HG02973 (cell line): ENCODE measurements at regions not wholly inside any gene's neighbourhood (a gene's known extent, or its start where the extent isn't known, plus 50 kb on each side); places are given as distances from the start of the nearest gene placed in this dataset.
"Not testable (repeated sequence)": the region's sequence is repeated elsewhere in the genome, so short reads cannot be mapped to it uniquely, and the experiment has no call there.

ENCODE experiments used
- ATAC-seq: cut with Tn5 transposase; IDR thresholded peaks from one replicate; pipeline ENCODE4 v1.9.1; 2021; ENCODE audit warnings: moderate library complexity; ENCODE audit not compliant: unreplicated experiment

DNA sequence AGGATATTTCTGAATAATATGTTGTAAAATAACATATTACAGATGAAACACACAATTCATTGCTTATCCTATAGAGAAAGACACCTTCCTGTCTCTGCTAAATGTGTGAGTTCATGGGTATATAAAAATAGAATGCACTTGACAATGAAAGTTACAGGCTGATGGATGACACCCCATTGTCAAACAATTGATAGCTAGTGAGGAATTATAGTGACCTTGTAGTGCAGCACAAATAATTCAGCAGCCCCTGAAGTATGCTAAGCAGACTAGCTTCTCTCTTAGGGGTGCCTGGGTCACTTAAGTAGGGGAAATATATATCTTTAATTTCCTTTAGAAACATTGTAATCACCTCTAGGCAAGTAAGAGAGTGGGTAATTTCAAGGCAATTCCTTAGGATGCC lies 826.2 kb downstream of the CDH8 start:
- no peak for ATAC-seq

DNA sequence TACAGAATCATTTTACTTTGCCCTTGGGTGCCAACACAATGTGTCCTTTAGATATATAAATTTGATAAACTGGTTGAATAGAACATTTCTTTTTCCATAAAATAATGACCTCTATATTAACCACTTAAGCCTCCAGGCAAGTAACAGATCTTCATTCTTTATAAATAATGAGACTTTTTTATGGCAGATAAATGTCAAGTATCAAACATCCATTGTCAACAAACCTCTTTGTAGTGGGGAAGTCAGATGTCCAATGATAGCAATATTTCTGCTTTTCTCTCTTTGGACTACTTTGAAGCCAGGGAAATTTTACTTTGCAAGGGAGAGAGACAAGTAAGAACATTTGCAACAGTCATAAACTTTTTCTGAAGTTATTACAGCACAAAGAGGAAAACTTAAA lies 841.2 kb downstream of the CDH8 start:
- no peak for ATAC-seq

DNA sequence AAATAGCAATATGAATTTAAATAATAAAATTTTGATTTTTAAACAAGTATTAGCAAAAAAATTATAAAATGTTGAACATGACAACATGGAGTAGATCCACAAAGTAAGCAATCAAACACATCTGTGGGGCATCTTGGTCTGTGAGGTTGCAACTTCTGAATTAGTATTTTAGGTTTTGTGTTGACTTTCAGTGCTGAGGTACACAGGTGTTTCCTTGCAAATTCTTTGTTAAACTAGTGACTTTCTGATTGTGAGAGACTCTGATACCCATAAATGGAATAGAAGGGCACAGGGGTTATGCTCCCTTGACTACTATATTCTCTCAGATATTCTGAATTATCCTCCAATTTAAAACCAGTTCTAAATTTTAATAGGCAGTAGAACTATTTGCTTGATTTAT lies 841.7 kb downstream of the CDH8 start:
- ATAC-seq = no peak

DNA sequence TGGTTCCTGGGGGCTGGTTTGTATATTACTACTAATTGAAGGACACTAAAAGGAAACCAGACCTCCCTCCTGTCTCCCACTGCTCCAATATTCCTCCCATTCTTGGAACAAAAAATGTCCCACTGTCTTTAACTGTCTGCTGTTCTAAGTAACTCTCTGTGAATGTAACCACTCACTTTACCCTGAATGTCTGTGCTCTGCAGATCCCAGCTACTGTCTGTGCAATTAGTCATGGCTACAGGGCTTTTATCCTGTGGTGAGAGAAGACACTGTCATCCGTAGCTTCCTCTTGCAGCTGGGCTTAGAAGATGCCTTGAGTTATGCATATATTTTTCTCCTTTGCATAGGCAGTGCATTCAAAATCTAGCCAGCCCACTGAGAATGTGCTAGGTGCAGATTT lies 853.8 kb downstream of the CDH8 start:
- no peak for ATAC-seq

DNA sequence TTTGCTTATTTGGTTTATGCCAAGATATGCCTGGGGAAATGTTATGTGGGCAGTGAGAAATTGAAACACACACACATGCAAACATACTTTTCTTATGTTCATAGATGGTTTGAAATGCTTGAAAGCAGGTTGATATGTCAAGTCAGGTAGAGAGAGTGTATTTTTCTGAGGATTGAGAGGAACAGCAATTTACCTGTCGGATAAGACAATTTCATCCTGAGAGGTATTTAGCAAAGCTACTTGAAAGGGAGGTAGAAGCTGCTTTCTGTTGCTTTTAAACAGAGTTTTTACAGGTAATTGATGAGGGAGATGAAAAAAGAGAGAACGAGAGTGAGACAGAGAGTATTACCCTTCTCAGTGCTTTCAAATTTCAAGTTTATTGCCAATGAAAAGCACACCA lies 854.3 kb downstream of the CDH8 start:
- no peak for ATAC-seq

DNA sequence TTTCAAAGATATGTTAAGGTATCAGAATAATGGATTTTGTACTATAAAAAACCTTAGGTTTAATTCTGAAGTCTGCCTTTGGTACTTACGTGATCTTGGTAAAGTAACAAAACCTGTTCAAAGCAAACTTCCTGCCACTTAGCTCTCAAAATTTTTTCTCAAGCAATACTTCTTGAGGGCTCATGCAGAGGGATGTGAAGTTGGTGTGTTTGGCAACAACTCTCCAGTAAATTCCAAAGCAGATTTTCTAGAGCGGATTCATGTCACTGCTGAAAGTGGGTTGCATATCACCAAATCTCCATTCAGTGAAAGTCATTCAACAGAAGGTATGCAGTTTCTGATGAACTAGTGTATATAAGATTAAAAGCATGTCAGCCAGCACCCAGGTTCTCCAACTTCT lies 856.7 kb downstream of the CDH8 start:
- no peak for ATAC-seq

DNA sequence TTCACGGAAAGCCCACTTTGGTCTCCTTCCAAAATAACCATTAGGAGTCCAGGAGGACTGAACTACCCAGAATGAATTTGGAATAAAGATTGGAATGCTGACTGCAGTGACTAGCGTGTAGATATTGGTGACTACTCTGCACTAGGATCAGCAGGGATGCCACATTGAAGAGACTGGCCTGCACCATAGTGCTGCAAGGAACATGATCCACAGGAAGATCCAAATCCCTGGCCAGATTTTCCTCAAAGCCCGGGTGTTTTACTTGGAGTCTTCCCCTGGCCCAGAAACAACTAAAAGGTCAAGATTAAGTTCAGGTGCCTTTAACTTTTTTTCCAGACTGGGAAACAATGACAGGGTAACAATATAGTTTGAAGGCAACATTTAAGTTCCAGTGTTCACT lies 870.4 kb downstream of the CDH8 start:
- no peak for ATAC-seq

DNA sequence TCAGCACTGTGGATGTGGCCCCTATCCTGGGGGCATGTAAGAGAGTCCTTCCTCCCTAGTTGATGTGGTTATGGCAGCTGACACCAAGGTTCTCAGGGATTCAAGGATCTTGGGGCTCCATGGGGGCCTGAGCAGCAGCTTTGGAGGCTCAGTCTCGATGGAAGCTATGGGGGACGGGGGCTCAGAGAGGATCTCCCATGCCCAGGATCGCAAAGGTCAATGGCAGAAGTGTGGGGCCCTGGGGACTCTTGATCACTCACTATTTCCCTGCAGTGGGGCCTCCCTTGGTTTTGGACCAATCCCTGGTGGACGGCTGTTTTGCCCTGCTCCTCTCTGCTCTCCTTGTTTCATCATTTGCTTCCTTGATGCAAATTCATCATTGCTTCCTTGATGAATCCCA lies 885.9 kb downstream of the CDH8 start:
- no peak for ATAC-seq

DNA sequence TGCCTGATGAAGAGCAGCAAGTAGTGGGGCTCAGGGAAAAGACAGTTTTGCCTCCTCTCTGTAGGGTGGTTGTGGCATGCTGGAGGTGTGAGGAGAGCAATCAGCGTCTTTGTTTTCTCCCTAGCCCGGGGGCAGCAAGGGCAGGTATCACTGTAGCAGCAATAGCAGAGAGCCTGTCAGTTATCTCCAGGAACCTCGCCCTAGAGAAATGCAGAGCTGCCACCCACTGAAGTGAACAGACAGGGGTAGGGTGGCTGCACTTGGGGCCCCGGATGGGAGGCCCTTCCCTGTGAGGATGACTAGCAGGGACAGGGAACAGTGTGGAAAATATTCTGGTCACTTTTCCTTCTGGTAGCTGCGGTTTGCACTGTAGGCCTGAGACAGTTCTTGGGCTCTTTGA lies 886.5 kb downstream of the CDH8 start:
- no peak for ATAC-seq

DNA sequence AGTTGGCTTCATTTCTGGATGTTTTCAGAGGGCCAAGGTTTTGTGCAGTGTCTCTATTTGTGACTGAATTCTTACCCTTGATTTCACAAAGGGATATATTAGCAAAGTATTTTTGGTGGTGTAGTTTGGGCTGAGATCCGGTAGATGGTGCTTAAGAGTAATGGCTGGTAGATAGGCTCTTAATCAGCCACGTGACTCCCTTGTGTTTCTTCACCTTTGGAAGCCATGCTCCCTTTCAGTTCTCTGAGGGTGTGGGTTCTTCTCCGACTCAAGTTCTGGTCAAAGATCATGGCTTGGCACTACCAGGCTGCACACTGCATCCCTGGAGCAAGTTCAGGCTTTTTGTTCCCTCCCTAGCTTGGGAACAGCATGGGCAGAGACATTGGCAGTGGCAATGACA lies 887.3 kb downstream of the CDH8 start:
- ATAC-seq = no peak

DNA sequence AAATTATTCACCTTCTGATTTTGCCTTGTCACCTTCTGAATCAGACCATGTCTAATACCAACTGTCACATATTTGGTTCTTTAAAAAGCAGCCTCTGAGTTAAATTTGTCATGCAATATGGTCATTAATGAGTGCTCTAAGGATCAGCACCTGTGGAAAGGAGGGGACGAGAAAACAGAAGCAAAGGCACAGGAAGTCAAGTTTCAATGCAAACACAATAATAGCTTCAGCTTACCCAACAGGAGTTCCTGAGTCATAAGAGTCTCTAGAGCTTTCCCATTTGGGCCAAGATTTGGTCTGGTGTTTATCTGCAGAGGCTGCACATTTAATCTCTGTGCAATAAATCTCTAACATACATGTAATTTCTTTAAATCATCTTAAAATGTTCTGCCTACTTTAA lies 889.8 kb downstream of the CDH8 start:
- ATAC-seq = no peak

DNA sequence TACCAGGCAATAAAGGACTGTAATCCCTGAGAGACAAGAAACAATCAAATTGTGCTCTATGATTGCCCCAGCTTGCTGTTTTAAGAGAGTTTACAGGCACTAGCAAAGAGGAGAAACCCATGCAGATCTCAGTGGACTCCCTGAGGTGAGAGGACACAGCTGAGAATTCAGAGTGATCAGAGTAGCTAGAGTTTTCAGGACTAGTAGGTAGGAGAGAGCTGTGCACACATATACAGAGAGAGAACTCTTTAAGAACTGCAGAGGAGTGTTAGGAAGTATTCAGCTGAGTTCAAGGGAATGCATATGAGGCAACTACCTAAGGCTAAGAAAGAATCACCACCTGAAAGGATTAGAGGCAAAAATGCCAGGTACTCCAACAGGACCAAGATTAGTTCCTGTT lies 904.8 kb downstream of the CDH8 start:
- no peak for ATAC-seq

DNA sequence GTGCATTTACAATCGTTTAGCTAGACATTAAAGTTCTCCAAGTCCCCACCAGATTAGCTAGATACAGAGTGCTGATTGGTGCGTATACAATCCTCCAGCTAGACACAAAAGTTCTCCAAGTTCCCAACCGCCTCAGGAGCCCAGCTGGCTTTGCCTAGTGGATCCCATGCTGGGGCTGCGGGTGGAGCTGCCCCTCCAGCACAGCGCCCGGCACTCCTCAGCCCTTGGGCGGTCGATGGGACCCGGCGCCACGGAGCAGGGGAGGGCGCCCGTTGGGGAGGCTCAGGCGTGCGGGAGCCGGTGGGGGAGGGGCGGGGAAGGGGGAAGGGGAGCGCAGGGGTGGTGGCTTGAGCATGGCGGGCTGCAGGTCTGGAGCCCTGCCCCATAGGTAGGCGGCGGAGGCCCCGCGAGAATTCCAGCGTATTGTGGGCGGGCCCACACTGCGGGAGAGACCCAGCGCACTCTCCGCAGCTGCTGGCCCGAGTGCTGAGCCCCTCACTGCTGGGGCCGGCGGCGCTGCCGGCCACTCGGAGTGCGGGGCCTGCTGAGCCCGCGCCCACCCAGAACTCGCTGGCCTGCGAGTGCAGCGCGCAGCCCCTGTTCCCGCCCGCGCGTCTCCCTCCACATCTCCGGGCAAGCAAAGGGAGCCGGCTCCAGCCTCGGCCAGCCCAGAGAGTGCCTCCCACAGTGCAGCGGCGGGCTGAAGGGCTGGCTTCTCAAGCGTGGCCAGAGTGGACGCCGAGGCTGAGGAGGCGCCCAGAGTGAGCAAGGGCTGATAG lies 907.5 kb downstream of the CDH8 start:
- no peak for ATAC-seq

DNA sequence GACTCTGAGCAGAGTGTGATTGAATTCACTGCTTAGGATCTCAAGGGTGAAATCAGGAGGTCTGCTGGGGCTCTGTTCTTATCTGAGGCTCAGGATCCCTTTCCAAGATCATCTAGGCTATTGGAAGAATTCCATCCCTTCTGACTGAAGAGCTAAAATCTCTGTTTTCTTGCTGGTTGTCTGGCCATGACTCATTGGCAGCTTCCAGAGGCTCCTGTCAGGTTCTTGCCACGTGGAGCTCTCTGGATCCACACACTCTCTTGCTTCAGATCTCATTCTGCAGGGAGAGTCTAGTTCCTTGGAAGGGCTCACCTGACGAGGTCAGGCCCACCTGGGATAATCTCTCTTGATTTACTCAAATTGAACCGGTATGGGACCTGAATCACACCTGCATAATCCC lies 930.7 kb downstream of the CDH8 start:
- ATAC-seq = no peak

DNA sequence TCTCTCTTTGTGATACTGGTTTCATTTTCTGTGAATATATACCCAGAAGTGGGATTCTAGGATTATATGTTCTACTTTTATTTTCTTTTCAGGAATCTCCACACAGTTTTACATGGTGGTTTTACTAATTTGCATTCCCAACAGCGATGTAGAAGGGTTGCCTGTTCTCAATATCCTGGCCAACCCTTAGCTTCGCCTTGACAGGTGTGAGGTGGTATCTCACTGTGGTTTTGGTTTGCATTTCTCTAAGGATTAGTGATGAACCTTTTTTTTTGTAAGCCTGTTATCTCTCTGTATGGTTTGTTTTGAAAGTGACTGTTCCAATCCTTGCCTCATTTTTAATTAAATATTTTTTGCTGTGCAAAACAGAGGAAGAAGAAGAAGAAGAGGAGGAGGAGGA lies 937.7 kb downstream of the CDH8 start:
- no peak for ATAC-seq

DNA sequence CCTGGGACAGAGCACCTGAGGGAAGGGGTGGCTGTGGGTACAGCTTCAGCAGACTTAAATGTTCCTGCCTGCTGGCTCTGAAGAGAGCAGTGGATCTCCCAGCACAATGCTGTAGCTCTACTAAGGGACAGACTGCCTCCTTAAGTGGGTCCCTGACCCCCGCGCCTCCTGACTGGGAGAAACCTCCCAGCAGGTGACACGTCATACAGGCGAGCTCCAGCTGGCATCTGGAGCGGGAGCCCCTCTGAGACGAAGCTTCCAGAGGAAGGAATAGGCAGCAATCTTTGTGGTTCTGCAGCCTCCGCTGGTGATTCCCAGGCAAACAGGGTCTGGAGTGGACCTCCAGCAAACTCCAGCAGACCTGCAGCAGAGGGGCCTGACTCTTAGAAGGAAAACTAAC lies 944.9 kb downstream of the CDH8 start:
- not testable (repeated sequence) for ATAC-seq

DNA sequence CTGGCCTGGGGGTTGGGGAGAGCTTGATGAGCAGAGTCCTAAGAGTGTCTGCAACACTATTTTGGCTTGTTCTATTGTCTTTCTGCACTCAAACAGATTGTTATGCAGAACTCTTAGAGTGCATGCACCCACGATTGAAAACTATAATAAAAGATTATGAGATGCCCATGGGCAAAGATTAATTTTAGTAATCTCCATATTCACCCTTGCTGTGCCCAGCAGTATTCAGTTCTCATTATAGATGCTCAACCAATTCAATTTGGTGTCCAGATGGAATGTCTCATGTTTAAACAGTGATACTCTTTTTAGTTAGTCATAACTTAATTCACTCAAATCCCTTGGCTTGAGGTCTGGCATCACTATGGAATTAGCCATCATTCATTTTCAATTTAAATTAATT lies 952.5 kb downstream of the CDH8 start:
- no peak for ATAC-seq

DNA sequence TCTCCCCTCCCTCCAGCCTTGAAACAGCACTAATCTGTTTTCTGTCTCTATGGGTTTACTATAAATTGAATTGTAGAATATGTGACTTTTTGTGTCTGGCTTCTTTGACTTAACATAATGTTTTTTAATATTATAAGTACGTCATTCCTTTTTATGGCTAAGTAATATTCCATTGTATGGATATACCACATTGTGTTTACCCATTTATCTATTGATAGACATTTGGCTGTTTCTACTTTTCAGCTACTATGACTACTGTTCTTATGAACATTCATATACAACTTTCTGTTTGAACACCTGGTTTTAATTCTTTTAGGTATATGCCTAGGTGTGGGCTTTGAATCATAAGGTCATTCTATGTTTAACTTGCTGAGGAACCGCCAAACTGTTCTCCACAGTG lies 961.9 kb downstream of the CDH8 start:
- ATAC-seq = no peak

DNA sequence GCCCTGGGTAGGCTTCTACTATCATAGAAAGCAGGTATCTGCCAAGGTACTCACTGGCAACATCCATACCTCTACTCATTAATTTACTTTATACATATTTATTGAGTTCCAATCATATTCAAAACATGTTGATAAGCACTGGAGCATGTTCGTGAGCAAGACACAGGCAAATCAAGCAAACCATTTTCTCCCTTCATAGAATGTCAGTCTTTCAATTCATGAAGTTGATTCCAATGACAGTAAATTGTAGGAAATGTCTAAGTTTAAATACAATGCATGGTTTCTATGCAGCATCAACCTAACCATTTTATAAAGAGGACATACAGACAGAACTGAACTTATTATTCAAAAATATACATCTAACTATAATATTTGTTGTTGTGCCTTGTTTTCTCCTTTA lies 978.6 kb downstream of the CDH8 start:
- no peak for ATAC-seq

DNA sequence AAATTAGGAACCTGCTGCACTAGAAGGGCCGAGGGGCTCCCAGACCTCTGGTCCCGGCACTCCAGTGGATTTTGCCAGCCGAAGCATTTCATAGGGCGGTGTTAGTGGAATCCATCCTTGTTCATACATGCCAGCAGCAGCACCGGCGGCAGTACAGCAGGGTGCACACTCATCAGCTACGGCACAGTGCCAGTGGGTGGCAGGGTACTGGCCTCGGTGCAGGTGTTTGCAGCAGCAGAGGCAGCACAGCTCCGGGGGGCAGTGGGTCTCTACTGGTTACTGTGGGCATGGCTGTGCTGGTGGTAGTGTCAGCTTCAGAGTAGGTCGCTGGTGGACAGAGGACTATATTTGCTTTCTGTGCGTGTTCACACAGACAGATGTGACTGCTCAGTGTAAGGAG lies 985.7 kb downstream of the CDH8 start:
- ATAC-seq = no peak

DNA sequence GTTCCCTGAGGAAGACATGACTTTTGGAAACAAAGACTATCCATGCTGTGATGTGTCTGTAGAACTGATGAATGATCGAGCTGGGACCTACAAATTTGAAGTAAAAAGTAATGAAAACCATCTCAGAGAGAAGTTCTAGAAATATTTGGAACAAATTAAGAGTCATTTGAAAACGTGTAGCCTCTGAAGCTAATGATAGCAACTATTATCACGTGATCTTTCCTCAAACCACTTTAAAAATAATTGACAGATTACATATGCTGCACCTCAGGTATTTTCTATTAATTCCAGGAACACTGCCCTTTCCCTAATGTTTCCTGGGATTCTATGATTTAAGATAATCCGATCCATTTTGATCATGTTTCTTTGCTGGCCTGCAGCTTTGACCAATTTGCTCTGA lies 990.3 kb downstream of the CDH8 start:
- ATAC-seq = no peak

DNA sequence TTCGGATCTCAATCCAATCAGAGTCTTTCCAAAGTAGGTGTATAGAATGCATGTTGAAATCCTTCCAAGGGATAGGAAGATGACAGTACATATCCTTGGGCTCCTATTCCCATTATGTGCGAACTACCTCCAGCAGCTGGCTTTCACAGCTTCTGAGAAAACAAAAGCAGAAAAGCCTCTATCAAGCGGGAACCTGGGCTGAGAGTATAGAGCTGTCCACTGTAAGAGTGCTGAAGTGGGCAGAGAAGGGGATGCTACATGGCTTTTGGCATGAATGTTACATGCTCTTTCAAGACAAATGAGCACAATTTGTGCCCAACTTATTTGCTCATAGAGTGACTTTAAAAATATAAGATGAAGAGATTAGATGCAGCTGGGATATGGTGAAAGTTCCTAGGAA lies 993.5 kb downstream of the CDH8 start:
- no peak for ATAC-seq

DNA sequence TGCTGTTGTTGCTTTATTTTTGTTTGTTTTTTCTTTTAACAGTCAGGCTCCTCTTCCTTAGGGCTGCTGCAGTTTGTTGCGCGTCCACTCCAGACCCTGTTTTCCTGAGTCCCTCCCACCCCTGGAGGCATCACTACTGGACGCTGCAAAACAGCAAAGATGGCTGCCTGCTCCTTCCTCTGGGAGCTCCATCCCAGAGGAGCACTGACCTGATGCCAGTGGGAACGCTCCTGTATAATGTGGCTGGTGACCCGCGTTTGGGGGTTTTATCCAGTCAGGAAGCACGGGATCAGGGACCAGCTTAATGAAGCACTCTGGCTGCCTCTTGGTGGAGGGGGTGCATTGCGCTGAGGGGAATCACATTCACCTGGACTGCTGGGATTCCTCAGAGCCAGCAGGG lies 1005.6 kb downstream of the CDH8 start:
- no peak for ATAC-seq
